Cerebellar nuclear complex (tissue), 1 donor: ENCODE measurements at regions not wholly inside any gene's neighbourhood (a gene's known extent, or its start where the extent isn't known, plus 50 kb on each side); places are given as distances from the start of the nearest gene placed in this dataset.
"Not testable (repeated sequence)": the region's sequence is repeated elsewhere in the genome, so short reads cannot be mapped to it uniquely, and the experiment has no call there.

Experiments
- DNase-seq, 2 experiments: peaks; one replicate each; lab custom pipeline; 2025; lab: John Stamatoyannopoulos, UW

DNA sequence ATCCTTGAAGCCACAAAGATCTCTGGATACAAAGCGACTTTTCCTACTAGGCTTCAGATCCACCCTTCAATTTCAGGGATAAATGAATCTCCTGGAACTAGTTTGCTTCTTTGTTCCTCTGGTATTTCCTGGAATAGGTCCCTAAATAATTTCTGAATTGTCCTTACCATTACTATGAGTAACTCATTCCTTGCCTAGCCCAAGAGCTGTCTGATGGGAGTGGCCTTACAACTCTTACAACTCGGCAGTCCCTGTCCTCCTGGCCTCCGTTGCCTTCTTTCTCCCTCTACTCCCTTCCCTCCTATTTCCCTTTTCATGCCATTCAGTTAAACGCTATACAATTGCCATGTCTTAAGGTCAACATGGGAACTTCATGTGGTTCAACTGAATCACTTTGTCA is 98.2 kb upstream of the FHL2 start:
- no peak for DNase-seq

DNA sequence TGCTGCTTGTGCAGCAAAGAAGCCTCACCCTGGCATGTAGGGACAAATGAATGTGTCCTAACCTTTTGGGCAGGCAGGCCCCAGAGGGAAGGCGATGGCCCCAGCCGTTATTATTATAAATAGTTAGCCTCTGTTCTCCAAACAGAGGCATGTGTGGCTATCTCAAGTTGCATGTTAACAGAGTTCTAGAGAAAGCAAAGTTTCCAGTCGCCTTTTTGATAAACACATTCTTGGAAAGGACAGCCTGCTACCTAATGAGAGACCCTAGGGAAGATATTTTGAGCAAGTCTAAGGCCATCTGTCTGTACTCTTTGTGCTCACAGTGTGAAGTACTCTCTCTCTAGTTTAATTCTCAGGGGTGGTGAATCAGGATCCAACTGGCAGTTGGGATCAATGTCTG is 97.4 kb upstream of the FHL2 start:
- no peak for DNase-seq

DNA sequence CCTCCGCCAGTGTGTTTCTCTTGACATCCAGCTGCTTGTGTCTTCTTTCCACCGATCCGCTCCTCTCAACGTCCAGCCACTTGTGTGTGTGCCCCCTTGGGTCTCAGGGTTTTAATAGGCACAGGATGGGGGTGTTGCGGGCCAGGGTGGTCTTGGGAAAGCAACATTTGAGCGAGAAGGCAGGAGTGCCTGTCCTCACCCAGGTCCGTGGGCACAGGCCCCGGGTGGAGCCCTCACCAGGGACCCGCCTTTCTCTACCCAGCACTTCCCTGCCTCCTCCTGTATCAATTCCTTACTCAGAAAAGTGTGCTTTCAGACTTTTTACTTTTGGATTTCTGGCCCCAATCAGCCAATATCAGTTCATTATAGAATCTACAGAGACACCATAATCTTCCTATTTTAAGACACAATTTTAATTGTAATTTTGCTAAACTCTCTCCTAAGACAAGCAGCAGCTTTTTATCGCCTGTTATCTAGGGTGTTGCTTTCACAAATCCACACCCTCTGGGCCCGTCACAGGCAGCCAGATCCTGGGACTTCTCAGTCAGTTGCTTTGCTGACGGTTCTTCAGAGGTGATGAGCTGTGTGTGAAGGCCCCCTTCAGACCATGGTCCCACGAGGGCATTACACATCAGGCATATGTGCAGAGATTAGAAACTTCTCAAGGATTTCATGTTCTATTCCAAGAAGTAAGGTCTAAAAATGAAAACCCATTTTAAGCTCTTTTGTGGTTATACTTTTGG is 96.0 kb upstream of the FHL2 start:
- no peak for DNase-seq

DNA sequence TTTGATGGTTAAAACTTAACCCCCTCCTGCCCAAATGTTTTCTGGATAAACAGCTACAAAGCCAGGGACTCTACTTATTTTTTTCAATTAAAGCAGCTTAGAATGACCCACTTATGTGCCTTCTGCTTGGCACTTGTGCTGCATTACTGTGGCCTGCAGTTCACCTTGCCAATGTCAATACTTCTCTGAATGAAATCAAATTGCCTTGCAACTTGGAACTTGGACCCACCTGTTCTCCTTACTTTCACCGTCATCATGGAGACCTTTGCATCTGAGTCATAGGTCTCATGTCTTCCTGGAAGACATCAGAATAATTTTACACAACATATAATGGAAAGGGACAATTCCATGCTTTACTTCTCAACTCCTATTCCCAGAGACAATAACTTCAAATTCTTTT is 92.1 kb upstream of the FHL2 start:
- no peak for DNase-seq

DNA sequence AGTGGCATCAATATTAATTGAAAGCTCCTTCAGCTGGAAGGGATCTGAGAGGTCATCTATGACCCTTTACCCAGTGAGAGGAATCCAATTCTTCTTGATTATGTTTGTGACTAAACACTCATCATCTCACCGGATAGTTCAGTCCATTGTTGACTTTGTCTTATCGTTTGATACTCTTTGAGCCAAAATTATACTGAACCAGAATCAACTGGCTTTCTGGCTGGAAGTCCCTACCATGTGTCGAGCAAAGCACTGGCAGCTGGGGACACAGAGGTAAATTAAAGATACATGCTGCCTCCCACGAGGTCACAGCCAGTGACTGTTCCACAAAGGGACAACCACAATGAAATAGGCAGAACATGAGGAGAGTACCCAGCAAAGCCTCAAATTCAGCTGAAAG is 91.4 kb upstream of the FHL2 start:
- no peak for DNase-seq

DNA sequence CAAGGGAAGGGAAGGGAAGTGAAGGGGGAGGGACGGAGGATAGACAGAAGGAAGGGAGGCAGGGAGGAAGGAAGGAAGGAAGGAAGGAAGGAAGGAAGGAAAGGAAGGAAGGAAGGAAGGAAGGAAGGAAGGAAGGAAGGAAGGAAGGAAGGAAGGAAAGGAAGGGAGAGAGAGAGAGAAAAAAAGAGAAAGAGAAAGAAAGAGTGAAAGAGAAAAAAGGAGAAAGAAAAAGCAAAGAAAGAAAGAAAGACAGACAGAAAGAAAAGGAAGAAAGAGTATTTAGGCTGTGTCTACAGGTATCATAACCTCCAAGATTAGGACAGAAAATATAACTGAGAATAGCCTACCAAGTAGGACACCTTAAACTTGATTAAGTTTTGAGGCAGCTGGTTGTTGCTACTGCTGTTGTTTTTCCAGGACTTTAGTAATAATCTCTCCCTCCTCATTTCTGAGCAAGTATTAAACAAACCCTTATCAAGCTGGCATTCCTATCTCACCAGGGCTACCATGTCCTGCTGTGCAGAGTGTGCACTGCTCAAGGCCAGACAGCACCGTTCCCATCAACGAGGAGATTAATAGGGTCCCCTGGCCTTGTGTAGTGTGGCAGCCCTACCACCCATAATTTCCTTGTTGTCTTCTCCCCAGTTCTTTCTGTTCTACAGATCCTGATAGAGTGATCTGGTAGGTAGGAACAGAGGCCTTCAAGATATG is 90.5 kb upstream of the FHL2 start:
- DNase-seq = no peak

DNA sequence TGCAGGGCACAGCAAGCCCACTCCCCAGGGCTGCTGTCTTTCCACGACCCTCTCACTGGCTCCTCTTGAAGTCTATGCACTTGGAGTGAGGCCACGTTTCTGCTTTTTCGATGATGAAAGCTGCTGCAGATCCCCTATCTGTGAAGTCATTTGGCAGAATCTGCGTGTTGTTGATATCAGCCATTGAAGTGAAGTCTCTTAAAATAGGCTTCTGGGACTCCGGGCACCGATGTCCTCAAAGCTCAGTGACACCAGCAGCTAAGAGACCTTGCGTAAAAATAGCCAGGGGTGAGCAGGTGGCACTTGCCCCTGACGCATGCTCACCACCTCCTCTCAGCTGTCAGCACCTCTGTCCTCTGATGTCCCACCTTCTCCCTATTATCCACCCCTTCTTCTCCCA is 89.4 kb upstream of the FHL2 start:
- no peak for DNase-seq

DNA sequence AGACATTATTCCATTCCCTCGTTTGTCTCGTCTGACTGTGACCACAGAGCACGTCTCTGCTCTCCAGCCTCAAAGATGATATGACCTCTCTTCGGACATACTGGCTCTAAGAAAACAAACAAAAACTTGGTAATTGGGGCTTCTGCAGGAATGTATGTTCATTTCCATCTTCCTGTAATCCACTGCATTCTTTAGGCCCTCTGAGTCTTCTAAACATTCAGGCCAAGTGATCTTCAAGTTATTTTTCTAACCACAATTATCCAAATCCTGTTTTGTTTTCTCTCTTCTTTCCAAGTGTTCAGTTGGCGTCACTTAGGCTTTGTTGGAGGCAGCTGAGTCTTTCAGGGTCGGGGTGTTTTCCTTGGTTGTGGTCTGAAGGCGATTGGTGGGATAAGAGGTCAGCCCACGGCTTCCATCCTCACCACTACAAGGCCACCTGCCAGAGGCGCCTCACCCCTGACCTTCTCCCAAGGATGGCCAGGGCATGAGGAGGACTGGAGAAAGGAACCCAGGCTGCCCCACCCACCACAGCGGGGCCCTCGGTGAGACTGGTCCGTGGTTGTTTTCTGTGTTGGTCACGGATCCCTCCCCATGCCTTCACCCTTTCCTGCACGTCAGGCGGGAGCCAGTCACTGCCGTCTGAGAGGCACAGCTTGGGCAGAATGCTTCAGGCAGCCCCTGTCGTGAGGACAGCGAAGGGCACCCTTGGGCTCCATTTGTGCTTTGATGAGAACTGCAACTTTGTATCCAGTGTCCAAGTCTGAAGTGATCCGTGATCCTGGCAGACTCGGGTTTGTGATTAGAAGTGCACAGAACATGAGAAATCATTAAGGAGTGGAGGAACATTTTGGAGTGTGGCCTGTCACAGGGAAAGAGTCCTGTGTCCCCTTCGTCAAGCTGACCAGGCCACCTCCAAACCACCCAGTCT is 88.6 kb upstream of the FHL2 start:
- DNase-seq = no peak

DNA sequence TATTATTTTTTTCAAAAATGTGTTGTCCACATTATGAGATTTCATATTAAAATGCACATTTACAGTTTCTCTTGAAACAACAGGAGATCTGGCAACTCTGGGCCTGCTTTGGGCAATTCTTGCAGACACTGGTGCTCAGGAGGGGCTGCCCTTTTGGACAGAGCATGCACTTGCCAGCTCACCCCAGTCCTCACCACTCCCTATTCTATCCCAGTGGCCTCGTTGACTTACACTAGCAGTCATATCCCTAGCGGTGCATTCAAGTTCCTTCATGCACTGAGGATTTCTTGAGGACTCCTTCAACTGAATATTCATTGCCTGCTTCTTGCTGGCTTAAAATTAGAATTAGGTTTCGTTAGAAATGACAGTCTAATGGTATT is 87.9 kb upstream of the FHL2 start:
- no peak for DNase-seq

DNA sequence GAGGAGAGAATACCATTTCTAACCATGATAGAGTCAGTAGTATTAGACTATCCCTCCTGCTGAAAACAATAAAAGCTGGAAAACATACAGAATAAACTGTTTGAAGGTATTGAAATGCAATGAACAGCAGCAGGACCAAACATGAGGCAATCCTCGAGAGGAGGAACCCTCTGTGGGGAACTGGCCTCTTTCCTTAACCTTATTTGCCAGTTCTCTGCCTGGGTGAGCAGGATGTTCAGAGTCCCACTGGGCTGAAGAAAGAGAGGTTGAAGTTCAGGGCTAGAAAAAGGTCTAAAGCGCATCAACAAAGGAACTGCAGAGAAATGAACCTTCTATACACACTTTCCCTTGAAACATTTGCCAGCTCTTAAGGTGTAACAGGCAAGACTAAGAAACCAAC is 79.8 kb upstream of the FHL2 start:
- DNase-seq = no peak

DNA sequence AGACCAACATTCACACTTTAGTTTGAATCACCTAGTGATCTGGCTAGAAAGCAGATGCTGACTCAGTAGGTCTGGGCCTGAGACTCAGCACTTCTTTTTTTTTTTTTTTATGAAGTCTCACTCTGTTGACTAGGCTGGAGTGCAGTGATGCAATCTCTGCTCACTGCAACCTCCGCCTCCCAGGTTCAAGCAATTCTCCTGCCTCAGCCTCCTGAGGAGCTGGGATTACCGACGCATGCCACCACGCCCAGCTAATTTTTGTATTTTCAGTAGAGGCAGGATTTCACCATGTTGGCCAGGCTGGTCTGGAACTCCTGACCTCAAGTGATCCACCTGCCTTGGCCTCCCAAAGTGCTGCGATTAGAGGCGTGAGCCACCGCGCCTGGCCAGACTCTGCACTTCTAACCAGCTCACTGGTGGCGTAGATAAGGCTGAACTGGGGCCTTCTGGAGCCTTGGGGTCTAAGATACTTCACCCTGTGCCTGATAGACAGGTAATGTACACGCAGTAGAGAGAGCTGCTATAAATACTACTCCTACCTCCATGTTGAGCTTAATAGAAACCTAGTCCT is 78.3 kb upstream of the FHL2 start:
- not testable (repeated sequence) for DNase-seq

DNA sequence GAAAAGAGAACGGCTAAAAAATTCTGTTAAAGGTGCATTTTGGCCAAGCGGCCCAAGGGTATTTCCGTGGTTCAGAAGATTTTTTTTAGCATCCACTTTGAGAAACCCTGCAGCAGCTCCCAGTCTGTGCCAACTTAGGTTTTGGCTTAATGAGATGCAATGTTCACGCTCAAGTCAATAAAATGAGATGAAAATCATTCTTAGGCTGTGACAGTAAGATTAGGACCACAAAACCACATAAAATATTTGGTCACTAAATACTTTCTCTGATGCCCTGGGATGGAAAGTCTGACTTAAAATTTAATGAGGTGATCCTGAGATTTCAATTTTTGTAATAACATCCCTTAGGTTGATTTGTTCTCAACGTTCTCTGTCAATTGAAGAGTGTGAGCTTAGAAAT is 74.2 kb upstream of the FHL2 start:
- no peak for DNase-seq

DNA sequence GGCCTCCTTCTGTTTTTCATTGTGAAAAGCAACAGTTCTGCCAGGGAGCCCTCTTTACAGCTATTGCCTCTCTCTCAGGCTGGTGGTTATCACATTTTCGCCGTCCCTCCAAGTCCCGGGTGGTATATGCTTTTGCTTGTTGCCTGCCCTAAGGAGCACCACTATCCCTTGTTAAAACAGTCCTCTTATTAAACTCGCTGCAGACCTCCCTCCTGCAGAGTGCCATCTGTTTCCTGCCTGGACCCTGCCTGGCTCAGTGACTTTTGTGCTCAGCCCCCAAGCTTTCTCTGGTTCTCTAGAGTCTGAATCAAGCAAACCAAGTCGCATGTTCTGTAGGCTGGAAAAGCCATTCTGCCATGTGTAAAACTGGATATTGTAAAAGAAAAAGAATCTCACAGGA is 72.1 kb upstream of the FHL2 start:
- peak in 1 of 2 experiments; percentile 29 for DNase-seq

DNA sequence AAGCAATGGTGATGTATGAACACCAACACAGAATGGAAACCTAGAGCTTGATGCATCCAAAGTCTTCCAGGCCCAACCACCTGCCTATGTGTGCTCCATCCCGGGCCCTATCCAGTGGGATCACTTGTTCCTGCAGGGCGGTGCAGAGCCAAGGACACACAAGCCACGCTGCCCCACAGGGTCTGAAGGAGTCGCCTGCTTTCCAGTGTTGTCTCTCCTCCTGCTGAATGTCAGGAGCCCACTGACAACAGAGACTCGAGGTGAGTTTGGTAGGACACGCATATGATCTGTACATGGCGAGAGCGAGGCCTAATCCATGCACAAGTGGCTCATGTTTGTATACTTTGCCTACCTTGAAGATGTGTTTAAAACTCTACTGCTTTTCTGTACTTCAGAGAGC is 70.9 kb upstream of the FHL2 start:
- DNase-seq = no peak

DNA sequence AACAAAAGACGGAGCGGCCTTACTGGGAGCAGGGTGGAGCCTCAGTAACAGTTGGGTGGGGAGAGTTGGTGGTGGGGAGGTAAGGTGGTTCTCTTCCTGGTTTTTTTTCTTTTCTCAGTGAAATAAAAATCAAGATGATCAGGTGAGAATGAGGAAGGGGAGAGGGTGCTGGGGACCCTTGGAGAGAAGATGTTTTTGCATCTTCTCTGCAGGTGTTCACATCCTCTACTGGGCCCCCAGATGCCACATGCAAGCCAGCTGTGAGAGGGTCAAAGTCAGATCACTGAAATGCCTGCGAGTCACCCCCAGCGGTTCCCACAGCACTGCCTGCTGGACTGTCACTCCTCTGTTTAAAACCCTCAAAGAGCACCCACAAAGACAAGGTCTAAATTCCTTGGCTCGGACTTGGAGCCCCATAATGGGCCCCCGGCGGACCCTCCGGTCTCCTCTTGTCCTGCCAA is 69.8 kb upstream of the FHL2 start:
- DNase-seq = no peak

DNA sequence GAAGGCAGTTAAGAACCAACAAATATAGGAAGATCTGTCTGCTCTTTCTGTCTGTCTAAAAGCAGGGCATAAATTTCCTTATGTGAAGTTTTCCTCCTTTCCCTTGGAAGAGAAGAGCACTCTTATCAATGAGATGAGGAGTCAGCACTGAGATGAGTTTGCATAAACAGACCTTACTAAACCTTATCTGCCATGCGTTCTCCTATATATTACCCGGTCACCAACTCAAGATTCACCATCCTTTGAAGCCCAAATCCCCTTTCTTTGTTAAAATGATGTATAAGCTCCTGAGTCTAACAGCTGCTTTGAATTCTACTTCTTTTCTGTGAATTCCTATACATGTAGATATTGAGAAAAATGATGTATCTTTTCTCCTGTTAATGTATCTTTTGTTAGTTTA is 65.5 kb upstream of the FHL2 start:
- no peak for DNase-seq

DNA sequence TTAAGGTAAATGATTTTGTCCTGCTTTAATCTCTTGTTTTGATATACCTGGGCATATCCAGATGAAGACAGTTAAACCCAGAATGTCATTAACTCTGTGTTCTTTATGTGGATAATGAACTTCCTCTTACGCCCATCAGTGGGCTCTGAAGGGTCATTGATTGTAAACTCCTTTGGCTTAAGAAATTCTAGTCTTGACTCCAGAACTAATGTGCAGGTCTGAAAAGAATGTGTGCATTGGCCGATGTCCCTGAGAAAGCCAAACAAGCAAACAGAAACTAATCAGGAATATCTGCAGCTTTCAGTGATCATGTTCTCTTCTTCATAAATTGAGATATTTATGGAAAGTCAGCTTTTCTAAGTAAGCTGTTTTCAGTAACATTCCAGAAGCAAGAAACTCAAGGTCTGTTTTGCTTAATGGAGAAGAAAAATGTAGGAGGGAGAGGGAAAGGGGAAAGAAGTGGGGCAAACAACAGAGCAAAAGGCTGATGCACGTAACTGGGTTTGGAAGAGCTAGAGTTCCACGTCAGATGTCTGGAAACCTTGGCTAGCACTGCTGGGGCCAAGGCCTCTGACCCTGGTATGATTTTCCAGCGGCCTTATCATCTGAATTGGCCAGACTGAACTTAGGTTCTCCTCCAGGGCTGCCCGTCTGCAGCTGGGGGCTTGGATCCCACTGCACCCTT is 61.3 kb upstream of the FHL2 start:
- no peak for DNase-seq

DNA sequence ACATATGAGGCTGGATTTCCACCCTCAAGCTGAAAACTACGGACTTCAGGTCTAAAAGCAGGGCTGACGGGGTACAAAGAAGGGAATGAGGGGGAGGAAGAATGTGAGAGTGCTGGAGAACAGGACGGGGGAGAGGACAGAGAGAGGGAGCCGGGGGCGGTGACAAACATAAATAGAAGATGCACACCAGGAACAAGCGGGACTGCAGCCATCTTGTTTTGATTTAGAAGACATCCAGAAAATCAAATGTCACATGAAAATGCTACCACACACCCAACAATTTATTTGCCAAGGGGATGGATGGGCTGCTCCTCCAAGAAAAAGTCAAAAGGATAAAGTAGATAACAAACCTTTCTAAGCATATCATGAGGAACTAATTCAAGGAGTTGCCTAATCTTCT is 59.2 kb upstream of the FHL2 start:
- no peak for DNase-seq

DNA sequence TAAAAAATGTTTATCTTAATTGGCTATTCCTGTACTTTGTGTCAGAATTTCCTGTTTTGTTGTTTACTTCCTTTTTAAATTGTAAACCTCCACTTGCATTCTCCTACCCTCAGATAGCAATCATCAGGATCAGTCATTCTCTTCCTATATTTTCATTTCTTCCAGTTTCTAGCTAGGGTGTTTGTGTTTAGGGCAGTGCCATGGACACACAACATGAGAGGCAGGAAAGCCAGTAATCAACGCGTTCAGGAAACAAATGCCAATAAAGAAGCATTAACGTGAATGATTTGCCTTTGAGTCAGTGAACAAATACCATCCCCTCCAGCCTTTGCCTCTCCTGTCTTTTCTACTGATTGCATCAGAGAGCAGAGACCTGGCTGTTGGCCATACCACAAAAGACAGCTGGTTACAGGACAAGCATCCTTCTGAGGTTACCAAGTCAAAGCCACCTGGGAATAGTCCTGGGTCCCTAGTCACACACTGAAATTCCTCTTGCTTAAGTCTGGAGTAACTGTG is 56.7 kb upstream of the FHL2 start:
- no peak for DNase-seq

DNA sequence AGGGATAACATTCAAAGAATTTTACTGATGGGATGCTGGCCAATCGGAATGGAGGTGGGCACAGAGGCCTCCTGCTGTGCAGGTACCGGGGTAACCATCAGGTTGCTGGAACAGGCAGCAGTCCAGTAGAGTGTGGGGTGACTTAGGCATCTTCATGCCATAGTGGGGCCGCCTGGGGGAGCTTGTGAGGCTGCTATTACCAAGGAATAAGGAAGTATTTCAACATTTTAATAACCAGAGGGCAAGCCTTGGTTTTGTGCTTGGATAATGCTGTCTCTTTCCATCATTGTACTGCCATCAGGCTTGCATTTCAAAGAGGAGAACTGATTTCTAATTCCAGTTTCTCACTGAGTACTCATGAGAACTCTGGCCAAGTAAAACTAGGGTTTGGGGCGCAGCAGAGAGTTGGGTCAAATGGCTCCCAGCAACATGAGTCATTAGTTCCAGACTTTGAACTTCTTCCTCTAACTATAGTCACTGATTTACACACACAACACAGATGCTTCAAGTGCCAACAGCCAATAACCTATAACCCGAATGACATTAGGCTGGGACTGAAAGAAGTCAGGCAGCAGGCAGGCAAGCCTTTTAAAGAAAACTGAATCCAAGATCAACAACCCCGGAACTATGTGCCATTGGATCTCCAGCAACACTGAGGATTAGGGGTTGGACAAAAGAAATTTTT is 56.1 kb upstream of the FHL2 start:
- DNase-seq = no peak

DNA sequence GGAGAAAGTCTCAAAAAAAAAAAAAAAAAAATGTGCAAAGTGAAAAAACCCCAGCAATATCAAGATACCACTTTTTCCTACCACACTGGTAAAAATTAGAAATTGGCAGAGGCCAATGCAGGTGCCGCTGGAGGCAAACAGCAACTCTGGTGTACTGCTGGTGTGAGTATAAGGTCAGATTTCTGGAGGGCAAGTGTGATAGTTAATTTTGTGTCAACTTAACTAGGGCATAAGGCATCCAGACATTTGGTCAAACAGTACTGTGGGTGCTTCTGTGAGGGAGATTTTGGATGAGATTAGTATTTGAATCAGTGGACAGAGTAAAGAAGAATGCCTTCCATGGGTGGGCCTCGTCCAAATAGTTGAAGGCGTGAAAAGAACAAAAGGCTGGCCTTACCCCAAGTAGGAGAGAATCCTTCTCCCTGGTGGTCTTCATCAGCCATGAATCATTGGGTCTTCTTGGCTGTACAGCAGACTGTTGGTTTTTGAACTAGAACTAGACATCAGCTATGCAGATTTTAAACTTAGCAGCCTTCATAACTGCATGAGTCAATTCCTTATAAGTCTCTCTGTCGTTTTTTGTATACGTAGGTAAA is 52.8 kb upstream of the FHL2 start:
- DNase-seq = no peak
